ENCODE measurements at regions not wholly inside any gene's neighbourhood (a gene's known extent, or its start where the extent isn't known, plus 50 kb on each side); places are given as distances from the start of the nearest gene placed in this dataset.

DNA sequence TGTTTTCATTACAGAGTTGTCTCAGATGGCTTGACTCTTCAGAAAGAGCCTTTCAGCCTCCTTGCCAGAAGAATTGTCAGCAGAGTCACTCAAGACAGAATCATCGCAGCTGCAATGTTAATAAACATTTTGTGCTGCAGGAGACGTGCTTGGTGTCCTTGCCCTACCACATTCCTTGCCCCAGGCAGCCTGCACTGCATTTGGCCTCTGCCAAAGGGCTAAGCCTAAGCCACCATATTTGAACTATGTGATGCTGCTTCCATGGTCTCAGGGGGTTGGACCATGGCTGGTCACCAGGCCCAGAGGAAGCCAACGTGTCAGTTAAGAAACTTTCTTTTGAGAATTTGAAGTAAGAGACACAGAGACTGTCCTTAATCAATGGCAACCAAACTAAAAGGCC is 145.4 kb downstream of the ACTL7B start:
- DNase-seq (ENCODE audit: low read depth, low spot score) = no peak
- CTCF ChIA-PET = no interaction called here
- POLR2A ChIA-PET = no interaction called here
- TF ChIP-seq, protein P1, sequence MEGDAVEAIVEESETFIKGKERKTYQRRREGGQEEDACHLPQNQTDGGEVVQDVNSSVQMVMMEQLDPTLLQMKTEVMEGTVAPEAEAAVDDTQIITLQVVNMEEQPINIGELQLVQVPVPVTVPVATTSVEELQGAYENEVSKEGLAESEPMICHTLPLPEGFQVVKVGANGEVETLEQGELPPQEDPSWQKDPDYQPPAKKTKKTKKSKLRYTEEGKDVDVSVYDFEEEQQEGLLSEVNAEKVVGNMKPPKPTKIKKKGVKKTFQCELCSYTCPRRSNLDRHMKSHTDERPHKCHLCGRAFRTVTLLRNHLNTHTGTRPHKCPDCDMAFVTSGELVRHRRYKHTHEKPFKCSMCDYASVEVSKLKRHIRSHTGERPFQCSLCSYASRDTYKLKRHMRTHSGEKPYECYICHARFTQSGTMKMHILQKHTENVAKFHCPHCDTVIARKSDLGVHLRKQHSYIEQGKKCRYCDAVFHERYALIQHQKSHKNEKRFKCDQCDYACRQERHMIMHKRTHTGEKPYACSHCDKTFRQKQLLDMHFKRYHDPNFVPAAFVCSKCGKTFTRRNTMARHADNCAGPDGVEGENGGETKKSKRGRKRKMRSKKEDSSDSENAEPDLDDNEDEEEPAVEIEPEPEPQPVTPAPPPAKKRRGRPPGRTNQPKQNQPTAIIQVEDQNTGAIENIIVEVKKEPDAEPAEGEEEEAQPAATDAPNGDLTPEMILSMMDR (IDR thresholded peaks at IDR 0.05; ENCODE audit: insufficient read depth, low read length, missing control alignments) = no peak
- no peak overlapping the region for H3K4me3 ChIP-seq (ENCODE audit: low read depth, low read length)

DNA sequence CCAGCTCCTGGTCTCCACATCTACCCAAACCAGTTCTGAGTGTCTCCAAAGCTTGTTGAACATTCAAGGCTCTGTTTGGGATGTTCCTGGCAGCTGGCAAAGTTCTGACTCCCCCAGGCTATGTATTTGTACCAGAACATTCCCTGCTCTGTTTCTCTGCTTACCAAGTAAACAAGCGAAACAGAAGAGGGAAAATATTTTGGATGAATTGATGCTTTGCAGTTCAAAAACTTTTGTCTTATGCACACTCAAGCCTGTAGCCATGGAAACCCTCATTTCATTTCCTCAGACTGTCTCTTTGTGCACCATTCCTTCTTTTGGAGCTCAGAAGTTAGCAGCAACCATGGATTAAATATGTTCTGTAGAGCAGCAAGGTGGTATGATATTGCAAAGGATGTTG is 145.8 kb downstream of the ACTL7B start:
- H3K4me3 ChIP-seq (ENCODE audit: low read depth, low read length) = no peak overlapping the region
- no peak for DNase-seq (ENCODE audit: low read depth, low spot score)
- ChIA-PET CTCF (no interaction called here), POLR2A (no interaction called here)
- TF ChIP-seq, protein P1 (IDR thresholded peaks at IDR 0.05; ENCODE audit: insufficient read depth, low read length, missing control alignments) = no peak

DNA sequence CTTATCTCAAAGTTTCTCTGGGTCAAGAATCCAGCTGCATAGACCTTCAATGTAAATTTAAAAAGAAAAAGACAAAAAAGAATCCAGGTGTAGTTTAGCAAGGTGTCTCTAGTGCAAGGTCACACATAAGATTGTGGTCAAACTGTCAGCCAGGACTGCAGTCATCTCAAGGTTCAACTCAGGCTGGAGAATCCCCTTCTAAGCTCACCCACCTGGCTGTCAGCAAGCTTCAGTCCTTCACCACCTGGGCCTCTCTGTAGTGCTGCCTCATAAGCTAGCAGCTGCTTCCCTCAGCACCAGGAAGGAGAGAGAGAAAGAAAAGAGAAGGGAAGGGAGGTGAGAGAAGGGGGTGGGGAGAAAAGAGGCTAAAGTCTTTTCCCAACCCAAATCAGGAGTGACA is 146.7 kb downstream of the ACTL7B start:
- TF ChIP-seq, protein P1 (IDR thresholded peaks at IDR 0.05; ENCODE audit: insufficient read depth, low read length, missing control alignments) = no peak
- DNase-seq (ENCODE audit: low read depth, low spot score) = no peak
- H3K4me3 ChIP-seq (ENCODE audit: low read depth, low read length) = no peak overlapping the region
- ChIA-PET CTCF (no interaction called here), POLR2A (no interaction called here)

DNA sequence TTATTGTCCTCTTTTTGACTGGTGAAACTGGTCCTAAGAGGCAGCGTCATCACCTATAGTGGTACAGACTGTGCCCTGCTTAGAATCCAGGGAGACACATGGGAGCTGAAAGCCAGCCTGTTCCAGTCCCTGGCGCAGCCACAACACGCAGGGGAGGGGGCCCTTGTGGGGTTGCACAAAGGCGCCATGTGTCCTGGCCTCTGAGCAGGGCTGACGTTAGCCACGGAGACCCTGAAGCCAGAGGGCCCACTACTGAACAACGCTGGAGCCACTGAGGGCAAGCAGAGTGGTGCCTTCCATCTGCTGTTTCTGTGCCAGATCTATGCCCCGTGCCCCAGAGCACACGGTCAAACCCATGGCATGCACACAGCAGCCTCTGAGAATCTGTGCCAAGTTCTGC is 147.3 kb downstream of the ACTL7B start:
- H3K4me3 ChIP-seq (ENCODE audit: low read depth, low read length) = no peak overlapping the region
- CTCF ChIA-PET = no interaction called here
- TF ChIP-seq, protein P1 (IDR thresholded peaks at IDR 0.05; ENCODE audit: insufficient read depth, low read length, missing control alignments) = no peak
- POLR2A ChIA-PET = no interaction called here
- DNase-seq (ENCODE audit: low read depth, low spot score) = no peak

DNA sequence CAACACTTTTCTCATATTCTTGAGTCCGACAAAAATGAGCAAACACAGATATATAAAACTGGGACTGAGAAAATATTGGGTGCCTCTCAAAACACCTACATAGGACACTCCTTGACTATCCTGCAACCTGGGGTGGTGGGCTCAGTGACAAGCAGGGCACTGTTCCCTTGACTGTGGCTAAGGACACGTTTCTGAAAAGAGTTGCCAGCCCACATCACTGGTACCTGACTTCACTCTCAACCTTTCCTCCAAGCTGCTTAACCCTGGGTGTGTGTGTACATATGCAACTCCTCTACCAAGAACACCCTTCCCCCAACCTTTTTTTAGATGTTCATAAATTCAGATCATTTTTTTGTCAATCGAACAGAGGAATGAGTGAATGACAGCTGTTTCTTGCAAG is 148.7 kb downstream of the ACTL7B start:
- ChIA-PET CTCF (interaction anchor here (0.6 kb wide), 1 partner anchor 320 kb away, joined by 5 read pairs; no protein-coding TSS in a partner anchor), POLR2A (no interaction called here)
- no peak for DNase-seq (ENCODE audit: low read depth, low spot score)
- no peak overlapping the region for H3K4me3 ChIP-seq (ENCODE audit: low read depth, low read length)
- TF ChIP-seq, protein P1 (IDR thresholded peaks at IDR 0.05; ENCODE audit: insufficient read depth, low read length, missing control alignments) = no peak

DNA sequence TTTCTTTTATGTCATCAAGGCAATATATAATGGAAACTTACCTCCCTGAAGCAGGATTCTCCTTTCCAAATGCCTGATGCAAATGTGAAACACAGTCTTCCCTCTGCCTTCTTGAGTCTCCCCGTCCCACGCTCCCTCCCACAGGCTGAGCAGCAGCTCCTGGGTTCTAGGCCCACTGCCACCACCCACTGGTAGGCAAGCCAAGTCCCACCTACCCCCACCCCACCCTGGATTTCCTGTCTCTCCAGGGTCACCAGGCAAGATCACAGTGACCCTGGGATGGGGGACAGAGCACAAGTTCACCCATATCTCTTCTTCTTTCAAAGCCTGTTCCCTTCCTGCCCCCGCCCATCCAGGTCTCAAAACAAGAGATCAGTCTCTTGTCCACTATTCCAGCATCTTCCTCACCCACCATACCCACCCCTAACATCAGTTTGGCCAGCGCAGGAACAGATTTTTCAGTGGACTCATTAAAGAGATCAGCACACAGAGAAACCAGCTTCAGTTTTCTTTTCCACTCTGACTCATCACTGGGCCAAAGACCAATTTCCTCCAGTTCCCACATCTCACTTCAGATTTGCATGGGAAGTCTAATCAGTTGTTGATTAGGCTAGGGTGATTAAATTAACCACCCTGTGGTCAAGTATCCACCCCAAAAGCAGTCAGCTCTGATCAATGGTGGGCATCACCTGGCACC is 151.5 kb downstream of the ACTL7B start:
- TF ChIP-seq, protein P1 (IDR thresholded peaks at IDR 0.05; ENCODE audit: insufficient read depth, low read length, missing control alignments) = no peak
- no peak for DNase-seq (ENCODE audit: low read depth, low spot score)
- CTCF ChIA-PET = no interaction called here
- POLR2A ChIA-PET = no interaction called here
- no peak overlapping the region for H3K4me3 ChIP-seq (ENCODE audit: low read depth, low read length)
